ENCODE measurements at regions not wholly inside any gene's neighbourhood (a gene's known extent, or its start where the extent isn't known, plus 50 kb on each side); places are given as distances from the start of the nearest gene placed in this dataset.
"Not testable (repeated sequence)": the region's sequence is repeated elsewhere in the genome, so short reads cannot be mapped to it uniquely, and the experiment has no call there.

DNA sequence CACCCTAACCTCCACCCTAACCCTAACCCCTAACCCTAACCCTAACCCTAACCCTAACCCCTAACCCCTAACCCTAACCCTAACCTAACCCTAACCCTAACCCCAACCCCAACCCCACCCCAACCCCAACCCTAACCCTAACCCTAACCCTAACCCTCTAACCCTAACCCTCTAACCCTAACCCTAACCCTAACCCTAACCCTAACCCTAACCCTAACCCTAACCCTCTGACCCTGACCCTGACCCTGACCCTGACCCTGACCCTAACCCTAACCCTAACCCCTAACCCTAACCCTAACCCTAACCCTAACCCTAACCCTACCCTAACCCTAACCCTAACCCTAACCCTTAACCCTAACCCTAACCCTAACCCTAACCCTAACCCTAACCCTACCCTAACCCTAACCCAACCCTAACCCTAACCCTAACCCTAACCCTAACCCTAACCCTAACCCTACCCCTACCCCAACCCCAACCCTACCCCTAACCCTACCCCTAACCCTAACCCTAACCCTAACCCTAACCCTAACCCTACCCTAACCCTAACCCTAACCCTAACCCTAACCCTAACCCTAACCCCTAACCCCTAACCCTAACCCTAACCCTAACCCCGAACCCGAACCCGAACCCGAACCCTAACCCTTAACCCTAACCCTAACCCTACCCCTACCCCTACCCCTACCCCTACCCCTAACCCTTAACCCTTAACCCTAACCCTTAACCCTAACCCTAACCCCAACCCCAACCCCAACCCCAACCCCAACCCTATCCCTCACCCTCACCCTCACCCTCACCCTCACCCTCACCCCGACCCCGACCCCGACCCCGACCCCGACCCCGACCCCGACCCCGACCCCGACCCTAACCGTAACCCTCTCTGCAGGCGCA, 186.2 kb upstream of the CHL1 start:
- not testable (repeated sequence) for H3K27me3 ChIP-seq (ENCODE audit: low read depth, low read length); H3K27ac ChIP-seq (ENCODE audit: low read length); H3K4me1 ChIP-seq (ENCODE audit: control insufficient read depth in 1 of 2, insufficient read depth in 2 of 2, low read length in 2 of 2); H3K9me3 ChIP-seq (ENCODE audit: control insufficient read depth in 1 of 2, low read length in 2 of 2); H3K36me3 ChIP-seq (ENCODE audit: control insufficient read depth in 1 of 2, insufficient read depth in 2 of 2, low read length in 2 of 2); H3K4me3 ChIP-seq (ENCODE audit: low read depth in 1 of 2, low read length in 2 of 2)

DNA sequence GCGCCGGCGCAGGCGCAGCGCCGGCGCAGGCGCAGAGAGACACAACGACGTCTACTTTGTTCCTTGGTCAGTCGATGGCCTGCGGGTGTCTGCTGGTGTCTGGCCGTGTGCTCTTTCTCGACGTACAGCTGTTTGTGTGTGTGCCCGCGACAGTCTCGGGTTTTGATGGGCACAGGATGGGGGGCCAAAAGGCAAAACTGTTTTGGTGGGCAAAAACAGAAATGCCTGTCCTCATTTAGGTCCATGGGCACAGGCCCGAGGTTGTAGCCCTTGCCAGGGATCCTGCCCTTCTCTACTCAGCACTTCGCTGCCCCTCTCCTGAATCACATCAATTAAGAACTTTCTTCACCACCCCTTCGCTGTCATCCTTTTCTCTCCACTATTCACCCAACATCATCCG, 184.8 kb upstream of the CHL1 start:
- no peak overlapping the region for H3K27ac ChIP-seq (ENCODE audit: low read length)
- no peaks in the 10 kb centered on the region for H3K27me3 ChIP-seq (ENCODE audit: low read depth, low read length)
- H3K9me3 ChIP-seq (ENCODE audit: control insufficient read depth in 1 of 2, low read length in 2 of 2): no peaks in the 10 kb centered on the region
- H3K4me3 ChIP-seq (ENCODE audit: low read depth in 1 of 2, low read length in 2 of 2): no peak overlapping the region
- no peaks in the 10 kb centered on the region for H3K36me3 ChIP-seq (ENCODE audit: control insufficient read depth in 1 of 2, insufficient read depth in 2 of 2, low read length in 2 of 2)
- H3K4me1 ChIP-seq (ENCODE audit: control insufficient read depth in 1 of 2, insufficient read depth in 2 of 2, low read length in 2 of 2): no peaks in the 10 kb centered on the region

DNA sequence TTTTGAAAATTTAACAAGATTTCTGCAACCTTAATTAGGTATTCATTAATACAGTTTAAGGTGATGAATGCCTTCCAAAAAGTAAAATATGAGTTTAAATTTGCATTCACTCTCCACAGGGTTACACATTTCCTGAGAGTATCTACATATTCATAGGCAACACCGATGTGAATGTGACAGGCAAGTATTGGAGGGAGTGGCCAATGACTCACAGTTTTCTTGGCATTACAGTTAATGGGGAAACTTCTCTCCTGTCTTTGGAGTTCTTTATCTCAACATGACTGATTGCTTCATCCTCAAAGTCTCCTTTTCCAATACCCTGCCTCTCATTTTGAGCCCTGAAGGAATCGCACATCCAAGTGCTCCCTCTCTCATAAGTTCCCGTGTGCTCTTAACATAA, 181.9 kb upstream of the CHL1 start:
- Histone ChIP-seq H3K27ac (ENCODE audit: low read length) (no peak overlapping the region), H3K27me3 (ENCODE audit: low read depth, low read length) (no peaks in the 10 kb centered on the region), H3K9me3 (ENCODE audit: control insufficient read depth in 1 of 2, low read length in 2 of 2) (no peaks in the 10 kb centered on the region), H3K36me3 (ENCODE audit: control insufficient read depth in 1 of 2, insufficient read depth in 2 of 2, low read length in 2 of 2) (no peaks in the 10 kb centered on the region), H3K4me1 (ENCODE audit: control insufficient read depth in 1 of 2, insufficient read depth in 2 of 2, low read length in 2 of 2) (no peaks in the 10 kb centered on the region), H3K4me3 (ENCODE audit: low read depth in 1 of 2, low read length in 2 of 2) (no peak overlapping the region)

DNA sequence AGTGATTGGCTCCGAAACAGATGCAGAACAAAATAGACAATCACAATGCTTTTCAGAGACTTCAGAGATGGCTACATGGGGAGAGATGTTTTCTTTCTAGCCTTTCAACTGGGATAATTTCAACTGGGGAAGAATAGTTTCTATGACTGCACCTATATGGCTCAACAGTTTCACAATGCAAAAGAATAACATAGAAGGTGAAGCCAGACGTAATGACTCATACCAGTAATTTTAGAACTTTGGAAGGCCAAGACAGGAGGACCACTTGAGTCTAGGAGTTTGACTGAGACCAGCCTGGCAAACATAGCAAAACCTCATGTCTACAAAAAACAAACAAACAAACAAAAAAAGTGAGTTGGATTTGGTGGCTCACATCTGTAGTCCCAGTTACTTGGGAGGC, 180.2 kb upstream of the CHL1 start:
- Histone ChIP-seq H3K27me3 (ENCODE audit: low read depth, low read length) (no peaks in the 10 kb centered on the region), H3K4me3 (ENCODE audit: low read depth in 1 of 2, low read length in 2 of 2) (no peak overlapping the region), H3K9me3 (ENCODE audit: control insufficient read depth in 1 of 2, low read length in 2 of 2) (no peaks in the 10 kb centered on the region), H3K36me3 (ENCODE audit: control insufficient read depth in 1 of 2, insufficient read depth in 2 of 2, low read length in 2 of 2) (no peaks in the 10 kb centered on the region), H3K27ac (ENCODE audit: low read length) (no peak overlapping the region), H3K4me1 (ENCODE audit: control insufficient read depth in 1 of 2, insufficient read depth in 2 of 2, low read length in 2 of 2) (no peaks in the 10 kb centered on the region)

- H3K27me3 ChIP-seq (ENCODE audit: low read depth, low read length): no peaks in the 10 kb centered on the region
- no peaks in the 10 kb centered on the region for H3K9me3 ChIP-seq (ENCODE audit: control insufficient read depth in 1 of 2, low read length in 2 of 2)
- H3K27ac ChIP-seq (ENCODE audit: low read length): no peak overlapping the region
- H3K36me3 ChIP-seq (ENCODE audit: control insufficient read depth in 1 of 2, insufficient read depth in 2 of 2, low read length in 2 of 2): no peaks in the 10 kb centered on the region
- no peaks in the 10 kb centered on the region for H3K4me1 ChIP-seq (ENCODE audit: control insufficient read depth in 1 of 2, insufficient read depth in 2 of 2, low read length in 2 of 2)
- no peak overlapping the region for H3K4me3 ChIP-seq (ENCODE audit: low read depth in 1 of 2, low read length in 2 of 2)
Measured at GRCh38 chr3:20421-20820, 176.1 kb upstream of the CHL1 start.

- no peak overlapping the region for H3K27ac ChIP-seq (ENCODE audit: low read length)
- no peaks in the 10 kb centered on the region for H3K4me1 ChIP-seq (ENCODE audit: control insufficient read depth in 1 of 2, insufficient read depth in 2 of 2, low read length in 2 of 2)
- no peaks in the 10 kb centered on the region for H3K9me3 ChIP-seq (ENCODE audit: control insufficient read depth in 1 of 2, low read length in 2 of 2)
- H3K36me3 ChIP-seq (ENCODE audit: control insufficient read depth in 1 of 2, insufficient read depth in 2 of 2, low read length in 2 of 2): no peaks in the 10 kb centered on the region
- no peak overlapping the region for H3K4me3 ChIP-seq (ENCODE audit: low read depth in 1 of 2, low read length in 2 of 2)
- no peaks in the 10 kb centered on the region for H3K27me3 ChIP-seq (ENCODE audit: low read depth, low read length)
Measured at GRCh38 chr3:24006-24405, 172.6 kb upstream of the CHL1 start.

GRCh38 chr3:25056-25455, 171.5 kb upstream of the CHL1 start:
- no peaks in the 10 kb centered on the region for H3K9me3 ChIP-seq (ENCODE audit: control insufficient read depth in 1 of 2, low read length in 2 of 2)
- no peaks in the 10 kb centered on the region for H3K27me3 ChIP-seq (ENCODE audit: low read depth, low read length)
- no peak overlapping the region for H3K4me3 ChIP-seq (ENCODE audit: low read depth in 1 of 2, low read length in 2 of 2)
- no peak overlapping the region for H3K27ac ChIP-seq (ENCODE audit: low read length)
- H3K4me1 ChIP-seq (ENCODE audit: control insufficient read depth in 1 of 2, insufficient read depth in 2 of 2, low read length in 2 of 2): no peaks in the 10 kb centered on the region
- H3K36me3 ChIP-seq (ENCODE audit: control insufficient read depth in 1 of 2, insufficient read depth in 2 of 2, low read length in 2 of 2): no peaks in the 10 kb centered on the region

GRCh38 chr3:35985-36384, 160.6 kb upstream of the CHL1 start:
- H3K36me3 ChIP-seq (ENCODE audit: control insufficient read depth in 1 of 2, insufficient read depth in 2 of 2, low read length in 2 of 2); H3K27me3 ChIP-seq (ENCODE audit: low read depth, low read length); H3K9me3 ChIP-seq (ENCODE audit: control insufficient read depth in 1 of 2, low read length in 2 of 2); H3K27ac ChIP-seq (ENCODE audit: low read length); H3K4me1 ChIP-seq (ENCODE audit: control insufficient read depth in 1 of 2, insufficient read depth in 2 of 2, low read length in 2 of 2); H3K4me3 ChIP-seq (ENCODE audit: low read depth in 1 of 2, low read length in 2 of 2): not testable (repeated sequence)

- not testable (repeated sequence) for H3K9me3 ChIP-seq (ENCODE audit: control insufficient read depth in 1 of 2, low read length in 2 of 2); H3K27ac ChIP-seq (ENCODE audit: low read length); H3K36me3 ChIP-seq (ENCODE audit: control insufficient read depth in 1 of 2, insufficient read depth in 2 of 2, low read length in 2 of 2); H3K4me3 ChIP-seq (ENCODE audit: low read depth in 1 of 2, low read length in 2 of 2); H3K27me3 ChIP-seq (ENCODE audit: low read depth, low read length); H3K4me1 ChIP-seq (ENCODE audit: control insufficient read depth in 1 of 2, insufficient read depth in 2 of 2, low read length in 2 of 2)
Measured at GRCh38 chr3:42871-43744, 153.5 kb upstream of the CHL1 start.

GRCh38 chr3:44028-44676, 152.4 kb upstream of the CHL1 start:
- H3K4me3 ChIP-seq (ENCODE audit: low read depth in 1 of 2, low read length in 2 of 2): no peak overlapping the region
- H3K27me3 ChIP-seq (ENCODE audit: low read depth, low read length): no peaks in the 10 kb centered on the region
- no peaks in the 10 kb centered on the region for H3K36me3 ChIP-seq (ENCODE audit: control insufficient read depth in 1 of 2, insufficient read depth in 2 of 2, low read length in 2 of 2)
- H3K27ac ChIP-seq (ENCODE audit: low read length): no peak overlapping the region
- H3K4me1 ChIP-seq (ENCODE audit: control insufficient read depth in 1 of 2, insufficient read depth in 2 of 2, low read length in 2 of 2): no peaks in the 10 kb centered on the region
- no peaks in the 10 kb centered on the region for H3K9me3 ChIP-seq (ENCODE audit: control insufficient read depth in 1 of 2, low read length in 2 of 2)

GRCh38 chr3:44941-45340, 151.6 kb upstream of the CHL1 start:
- H3K4me1 ChIP-seq (ENCODE audit: control insufficient read depth in 1 of 2, insufficient read depth in 2 of 2, low read length in 2 of 2); H3K9me3 ChIP-seq (ENCODE audit: control insufficient read depth in 1 of 2, low read length in 2 of 2); H3K4me3 ChIP-seq (ENCODE audit: low read depth in 1 of 2, low read length in 2 of 2); H3K27ac ChIP-seq (ENCODE audit: low read length); H3K36me3 ChIP-seq (ENCODE audit: control insufficient read depth in 1 of 2, insufficient read depth in 2 of 2, low read length in 2 of 2); H3K27me3 ChIP-seq (ENCODE audit: low read depth, low read length): not testable (repeated sequence)

All from muscle layer of duodenum (tissue), 2 donors.